ENCODE measurements at regions not wholly inside any gene's neighbourhood (a gene's known extent, or its start where the extent isn't known, plus 50 kb on each side); places are given as distances from the start of the nearest gene placed in this dataset.

DNA sequence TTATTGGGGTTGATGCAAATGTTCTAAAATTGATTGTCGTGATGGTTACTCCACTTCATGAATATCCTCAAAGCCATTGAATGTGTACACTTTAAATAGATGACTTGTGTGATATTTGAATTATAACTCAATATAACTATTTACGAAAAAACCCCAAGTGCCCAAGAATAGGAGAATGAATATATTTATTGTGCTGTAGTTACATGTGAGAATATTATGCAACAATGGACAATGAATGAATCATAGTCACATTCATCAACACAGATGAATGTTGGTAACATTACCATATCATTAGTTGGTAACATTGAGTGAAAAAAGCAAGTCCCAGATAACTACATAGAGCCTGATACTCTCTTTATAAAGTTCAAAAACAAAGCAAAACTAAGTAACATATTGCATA is 127.8 kb upstream of the UBL3 start (continued):
- no peak for TF ChIP-seq ZSCAN16 (tag by site-specific recombination; IDR thresholded peaks at IDR 0.05)
- TF ChIP-seq ZNF280C (tag by site-specific recombination; IDR thresholded peaks at IDR 0.05): no peak
- TF ChIP-seq ZNF670 (tag by site-specific recombination; IDR thresholded peaks at IDR 0.05; ENCODE audit: low read depth): no peak
- TF ChIP-seq, protein P1, sequence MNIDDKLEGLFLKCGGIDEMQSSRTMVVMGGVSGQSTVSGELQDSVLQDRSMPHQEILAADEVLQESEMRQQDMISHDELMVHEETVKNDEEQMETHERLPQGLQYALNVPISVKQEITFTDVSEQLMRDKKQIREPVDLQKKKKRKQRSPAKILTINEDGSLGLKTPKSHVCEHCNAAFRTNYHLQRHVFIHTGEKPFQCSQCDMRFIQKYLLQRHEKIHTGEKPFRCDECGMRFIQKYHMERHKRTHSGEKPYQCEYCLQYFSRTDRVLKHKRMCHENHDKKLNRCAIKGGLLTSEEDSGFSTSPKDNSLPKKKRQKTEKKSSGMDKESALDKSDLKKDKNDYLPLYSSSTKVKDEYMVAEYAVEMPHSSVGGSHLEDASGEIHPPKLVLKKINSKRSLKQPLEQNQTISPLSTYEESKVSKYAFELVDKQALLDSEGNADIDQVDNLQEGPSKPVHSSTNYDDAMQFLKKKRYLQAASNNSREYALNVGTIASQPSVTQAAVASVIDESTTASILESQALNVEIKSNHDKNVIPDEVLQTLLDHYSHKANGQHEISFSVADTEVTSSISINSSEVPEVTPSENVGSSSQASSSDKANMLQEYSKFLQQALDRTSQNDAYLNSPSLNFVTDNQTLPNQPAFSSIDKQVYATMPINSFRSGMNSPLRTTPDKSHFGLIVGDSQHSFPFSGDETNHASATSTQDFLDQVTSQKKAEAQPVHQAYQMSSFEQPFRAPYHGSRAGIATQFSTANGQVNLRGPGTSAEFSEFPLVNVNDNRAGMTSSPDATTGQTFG (tag by site-specific recombination; IDR thresholded peaks at IDR 0.05; ENCODE audit: borderline replicate concordance): no peak
- no peak for TF ChIP-seq KLF10 (tag by site-specific recombination; IDR thresholded peaks at IDR 0.05)
- no peak for TF ChIP-seq ZNF571 (tag by site-specific recombination; IDR thresholded peaks at IDR 0.05)
- no peak for TF ChIP-seq ZNF366 (tag by site-specific recombination; conservative IDR thresholded peaks at IDR 0.05)
- no peak for TF ChIP-seq ZBTB17 (tag by site-specific recombination; IDR thresholded peaks at IDR 0.05)

DNA sequence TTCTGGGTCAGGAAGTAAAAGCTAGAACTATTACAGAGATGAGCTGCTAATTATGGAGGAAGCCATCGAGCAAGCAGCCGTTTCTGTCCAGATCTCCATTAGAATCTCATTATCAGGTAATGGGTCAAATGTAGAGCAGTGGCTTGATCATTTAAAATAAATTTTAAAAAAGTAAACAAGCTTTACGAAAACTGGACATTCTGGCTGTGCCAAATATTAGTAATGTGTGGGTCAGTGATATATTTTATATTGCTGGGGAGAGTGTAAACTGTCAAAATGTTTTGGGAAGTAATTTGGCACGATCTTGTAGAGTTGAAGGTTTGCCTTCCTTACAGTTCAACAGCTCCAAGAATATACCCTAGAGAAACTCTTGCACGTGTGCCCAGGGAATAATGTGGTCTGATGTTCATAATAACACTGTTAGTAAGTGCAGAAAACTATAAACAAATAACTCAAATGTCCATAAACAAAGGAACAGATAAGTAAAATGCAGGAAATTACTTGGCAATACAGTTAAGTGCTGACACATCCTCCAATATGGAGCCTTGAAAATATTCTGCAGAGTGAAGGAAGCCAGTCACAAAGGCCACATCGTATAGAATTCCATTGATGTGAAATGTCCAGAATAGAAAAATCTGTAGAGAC is 127.2 kb upstream of the UBL3 start:
- ChIA-PET CTCF (interaction anchor here (0.6 kb wide), 1 partner anchor 41 kb away, joined by 3 read pairs; no protein-coding TSS in a partner anchor), POLR2A (no interaction called here)
- Histone ChIP-seq H3K9me3 (ENCODE audit: control insufficient read depth, insufficient read depth, low read depth, low read length) (no peaks in the 10 kb centered on the region), H3K36me3 (ENCODE audit: control insufficient read depth in 2 of 2, insufficient read depth in 1 of 2, low read length in 2 of 2) (no peaks in the 10 kb centered on the region), H3K4me3 (ENCODE audit: low read depth, low read length) (no peak overlapping the region), H3K4me1 (ENCODE audit: control insufficient read depth, insufficient read depth, low read length) (no peaks in the 10 kb centered on the region), H3K27ac (ENCODE audit: extremely low read depth, low read depth, low read length) (no peak overlapping the region)
- TF ChIP-seq ZNF169 (tag by site-specific recombination; IDR thresholded peaks at IDR 0.05) (no peak), ZSCAN18 (tag by site-specific recombination; IDR thresholded peaks at IDR 0.05) (no peak), ZNF19 (tag by site-specific recombination; IDR thresholded peaks at IDR 0.05; ENCODE audit: low read depth) (no peak), OSR2 (tag by site-specific recombination; IDR thresholded peaks at IDR 0.05) (no peak), ZNF202 (tag by site-specific recombination; IDR thresholded peaks at IDR 0.05; ENCODE audit: borderline replicate concordance) (no peak), ZNF501 (tag by site-specific recombination; IDR thresholded peaks at IDR 0.05) (no peak), SP2 (tag by site-specific recombination; IDR thresholded peaks at IDR 0.05) (no peak), ZNF776 (tag by site-specific recombination; IDR thresholded peaks at IDR 0.05; ENCODE audit: borderline replicate concordance) (no peak), ZNF362 (tag by site-specific recombination; IDR thresholded peaks at IDR 0.05) (no peak)
- TF ChIP-seq, protein P2, sequence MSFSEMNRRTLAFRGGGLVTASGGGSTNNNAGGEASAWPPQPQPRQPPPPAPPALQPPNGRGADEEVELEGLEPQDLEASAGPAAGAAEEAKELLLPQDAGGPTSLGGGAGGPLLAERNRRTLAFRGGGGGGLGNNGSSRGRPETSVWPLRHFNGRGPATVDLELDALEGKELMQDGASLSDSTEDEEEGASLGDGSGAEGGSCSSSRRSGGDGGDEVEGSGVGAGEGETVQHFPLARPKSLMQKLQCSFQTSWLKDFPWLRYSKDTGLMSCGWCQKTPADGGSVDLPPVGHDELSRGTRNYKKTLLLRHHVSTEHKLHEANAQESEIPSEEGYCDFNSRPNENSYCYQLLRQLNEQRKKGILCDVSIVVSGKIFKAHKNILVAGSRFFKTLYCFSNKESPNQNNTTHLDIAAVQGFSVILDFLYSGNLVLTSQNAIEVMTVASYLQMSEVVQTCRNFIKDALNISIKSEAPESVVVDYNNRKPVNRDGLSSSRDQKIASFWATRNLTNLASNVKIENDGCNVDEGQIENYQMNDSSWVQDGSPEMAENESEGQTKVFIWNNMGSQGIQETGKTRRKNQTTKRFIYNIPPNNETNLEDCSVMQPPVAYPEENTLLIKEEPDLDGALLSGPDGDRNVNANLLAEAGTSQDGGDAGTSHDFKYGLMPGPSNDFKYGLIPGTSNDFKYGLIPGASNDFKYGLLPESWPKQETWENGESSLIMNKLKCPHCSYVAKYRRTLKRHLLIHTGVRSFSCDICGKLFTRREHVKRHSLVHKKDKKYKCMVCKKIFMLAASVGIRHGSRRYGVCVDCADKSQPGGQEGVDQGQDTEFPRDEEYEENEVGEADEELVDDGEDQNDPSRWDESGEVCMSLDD (tag by site-specific recombination; IDR thresholded peaks at IDR 0.05): no peak
